Activated T-cell treated with anti-CD3 and anti-CD28 coated beads, Interleukin-2, amount 50 U/mL, for 48 hours (primary cell): ENCODE measurements at regions not wholly inside any gene's neighbourhood (a gene's known extent, or its start where the extent isn't known, plus 50 kb on each side); places are given as distances from the start of the nearest gene placed in this dataset.
"Not testable (repeated sequence)": the region's sequence is repeated elsewhere in the genome, so short reads cannot be mapped to it uniquely, and the experiment has no call there.

Experiments
- DNase-seq, 2 experiments: peaks; one replicate each; pipeline ENCODE4 v3.0.0-alpha.2; 2020

DNA sequence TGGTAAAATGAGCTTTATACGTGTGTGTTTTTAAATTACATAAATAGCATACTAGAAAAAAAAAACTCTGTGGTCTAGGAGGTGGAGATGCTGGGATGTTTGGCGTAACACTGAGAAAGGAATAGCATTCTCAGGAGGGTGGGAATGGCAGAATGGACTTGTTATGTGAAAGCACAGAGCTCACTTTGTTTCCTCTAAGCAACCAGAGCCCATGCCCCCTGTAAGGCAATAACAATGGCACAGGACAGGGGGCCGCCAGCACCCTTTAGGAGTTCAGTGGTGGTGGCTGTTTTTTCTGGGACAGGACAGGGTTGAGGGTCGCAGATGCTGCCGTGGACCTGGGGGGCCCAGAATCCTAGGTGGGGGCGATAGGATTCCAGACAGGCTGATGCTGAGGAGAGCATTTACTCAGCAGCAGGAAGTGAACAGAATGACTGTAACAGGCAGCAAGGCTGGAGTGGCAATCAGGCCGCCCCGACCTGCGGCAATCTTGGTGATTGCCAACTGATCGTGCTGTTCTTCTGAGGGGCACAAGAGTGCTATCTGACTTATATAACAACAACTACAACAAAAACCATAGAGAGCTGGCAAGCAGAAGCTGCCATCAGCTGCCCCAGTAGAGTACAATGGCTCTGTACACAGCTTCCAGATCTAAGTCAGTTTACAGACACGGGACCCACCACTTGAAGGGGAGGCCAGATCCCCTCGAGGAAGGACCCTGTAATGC is 160.4 kb downstream of the UACA start:
- DNase-seq = no peak

DNA sequence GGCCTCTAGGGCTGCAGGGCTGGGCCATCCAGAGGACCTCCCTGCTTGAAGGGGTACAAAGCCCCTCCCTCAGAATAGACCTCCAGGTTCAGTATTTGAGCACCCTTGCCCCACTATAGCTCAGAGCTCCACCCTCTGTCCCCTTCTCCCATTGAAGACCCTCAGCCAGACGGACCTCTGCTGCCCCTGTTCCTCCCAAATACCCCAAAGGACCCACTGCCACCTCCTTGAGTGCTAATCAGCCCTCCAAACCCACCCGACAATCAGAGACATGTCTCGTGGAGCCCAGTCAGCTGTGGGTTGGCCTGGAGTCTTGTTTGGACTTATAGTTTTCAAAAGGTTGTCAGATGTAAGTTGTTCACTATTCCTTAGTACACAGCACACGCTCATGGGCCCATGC is 161.1 kb downstream of the UACA start:
- DNase-seq = no peak

DNA sequence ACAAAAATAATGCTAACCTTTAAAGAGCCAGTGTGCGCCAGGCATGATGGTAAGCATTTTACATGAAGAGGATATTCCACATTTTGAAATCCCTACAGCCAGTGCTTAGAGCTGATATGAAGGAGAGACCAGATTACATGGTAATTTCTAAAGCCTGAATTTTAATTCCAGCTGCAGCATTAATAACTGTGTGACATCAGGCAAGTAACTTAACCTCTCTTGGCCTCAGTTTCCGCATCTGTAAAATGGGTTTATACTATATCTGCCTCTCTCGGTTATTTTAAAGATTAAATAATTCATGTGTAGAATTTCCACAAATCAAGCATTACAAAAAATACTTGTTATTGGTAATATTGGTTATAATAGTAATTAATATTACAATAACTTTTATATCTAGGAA is 165.4 kb downstream of the UACA start:
- DNase-seq = no peak

DNA sequence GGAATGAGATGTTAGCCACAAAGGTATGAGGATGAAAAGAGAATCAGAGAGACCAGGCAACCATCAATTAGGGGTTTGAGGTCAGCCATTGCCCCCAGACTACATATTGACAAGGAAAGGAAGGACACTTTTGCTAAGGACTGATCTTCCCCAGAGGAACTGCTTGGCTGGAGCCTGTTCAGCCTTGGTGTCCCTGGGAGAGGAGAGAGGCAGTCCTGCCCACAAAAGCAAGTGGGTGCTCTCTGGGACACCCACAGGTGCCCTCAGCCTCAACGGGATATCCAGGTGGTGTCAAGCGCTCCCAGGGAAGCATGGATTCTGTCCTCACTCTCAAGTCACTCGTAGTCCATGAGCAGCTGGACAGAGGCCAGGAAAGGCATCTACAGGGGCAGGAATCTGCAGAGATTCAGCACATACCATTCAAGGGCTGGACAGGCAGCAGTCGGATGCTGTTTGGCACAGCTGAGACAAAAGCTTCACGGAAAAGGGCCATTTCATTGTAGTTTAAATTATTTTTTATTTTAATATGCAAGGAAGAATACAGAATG is 166.2 kb downstream of the UACA start:
- no peak for DNase-seq

DNA sequence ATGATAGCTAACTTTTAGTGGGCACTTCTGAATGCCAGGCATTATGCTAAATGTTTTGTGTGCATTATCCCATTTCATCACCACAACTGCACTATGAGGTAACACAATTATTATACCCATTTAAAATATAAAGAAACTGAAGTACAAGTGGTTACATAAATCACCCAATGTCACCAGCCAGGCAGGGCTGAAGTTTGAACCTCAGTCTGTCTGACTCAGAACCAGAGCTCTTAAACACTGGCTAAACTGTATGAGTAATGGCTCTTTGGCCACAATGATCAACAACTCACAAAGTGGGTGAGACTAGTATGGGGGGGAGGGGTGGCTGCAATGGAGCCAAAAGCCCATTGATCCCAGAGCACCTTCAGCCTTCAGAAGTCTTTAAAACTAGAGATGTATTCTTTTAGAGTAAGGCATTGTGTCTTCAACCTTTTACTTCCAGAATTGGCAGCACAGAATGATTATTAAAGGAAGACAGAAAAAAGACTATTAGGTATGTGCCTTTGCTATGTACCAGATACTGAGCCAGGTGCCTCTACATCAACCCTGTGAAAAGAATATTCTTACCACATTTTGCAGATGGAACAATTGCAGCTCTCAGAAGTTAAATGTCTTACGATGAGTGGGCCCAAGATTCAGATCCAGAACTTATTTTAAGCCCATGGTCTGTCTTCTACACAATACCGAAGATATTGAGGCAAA is 166.9 kb downstream of the UACA start:
- no peak for DNase-seq

DNA sequence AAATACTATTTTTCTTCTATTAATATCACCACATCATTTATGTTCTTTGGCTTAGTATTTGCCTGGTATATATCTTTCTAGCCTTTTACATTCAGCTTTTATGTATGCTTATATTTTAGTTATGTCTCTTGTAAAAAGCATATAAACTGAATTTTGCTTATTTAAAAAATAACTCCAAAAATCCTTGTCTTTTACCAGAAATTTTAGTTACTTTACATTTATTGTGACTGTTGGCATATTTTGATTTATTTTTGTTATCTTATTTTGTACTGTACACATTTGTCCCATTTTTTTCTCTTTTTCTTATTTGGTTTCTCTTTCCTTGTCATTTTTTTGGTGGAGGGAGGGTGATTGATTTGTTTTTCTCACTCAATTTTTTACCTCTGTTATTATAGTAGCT is 169.6 kb downstream of the UACA start:
- DNase-seq = no peak

DNA sequence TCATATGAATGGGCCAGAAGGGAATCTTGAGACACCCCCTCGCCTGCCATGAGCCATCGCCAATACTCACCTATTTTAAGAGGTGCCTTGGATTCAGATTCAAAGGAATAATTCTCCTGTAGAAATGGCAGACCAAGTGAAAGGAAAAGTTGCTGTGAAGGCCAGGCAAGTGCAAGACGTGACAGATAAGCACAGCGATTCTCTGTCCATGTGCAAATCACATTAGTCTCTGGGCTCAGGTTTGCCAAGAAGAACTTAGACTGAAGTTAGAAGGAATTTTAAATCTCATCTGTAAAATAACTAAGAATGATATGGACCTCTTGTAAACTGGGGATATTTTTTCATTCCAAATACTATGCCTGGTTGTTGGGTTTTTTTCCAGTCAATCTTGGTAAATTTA is 173.6 kb downstream of the UACA start:
- no peak for DNase-seq

DNA sequence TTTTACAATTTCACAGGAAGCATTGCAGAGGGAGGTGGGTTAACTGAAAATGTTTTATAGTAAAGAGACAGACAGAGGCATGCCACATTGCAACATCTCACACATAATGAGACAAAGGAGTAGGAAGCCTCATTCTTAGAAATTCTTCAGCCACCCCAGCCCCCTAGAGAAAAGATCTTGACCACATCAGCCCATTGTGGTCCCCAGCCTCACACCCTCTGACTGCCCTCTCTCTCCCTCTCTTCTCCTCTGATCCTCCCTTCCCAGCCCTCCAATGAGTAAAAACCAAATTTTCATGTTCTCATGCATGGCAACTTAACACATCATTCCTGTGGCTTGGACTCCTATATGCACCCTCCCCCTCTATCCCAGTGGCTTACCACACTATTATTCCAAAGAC is 174.1 kb downstream of the UACA start:
- no peak for DNase-seq

DNA sequence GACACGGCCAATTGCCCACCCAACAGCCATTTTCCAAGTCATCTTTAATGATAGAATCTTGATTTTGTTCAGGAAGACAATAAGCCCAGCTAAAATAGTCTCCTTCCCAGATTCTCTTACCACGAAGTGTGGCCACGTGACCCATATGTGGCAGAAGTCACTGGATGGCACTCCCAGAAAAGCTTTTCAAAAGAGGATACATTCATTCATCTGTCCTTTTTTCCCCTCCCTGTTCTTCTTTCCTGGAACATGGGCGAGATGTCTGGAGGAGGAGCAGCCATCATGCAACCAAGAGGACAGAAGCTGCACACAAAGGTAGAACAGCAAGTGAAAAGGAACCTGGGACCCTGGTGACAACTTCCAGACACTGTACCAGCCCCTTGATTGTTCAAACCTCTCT is 174.7 kb downstream of the UACA start:
- no peak for DNase-seq

DNA sequence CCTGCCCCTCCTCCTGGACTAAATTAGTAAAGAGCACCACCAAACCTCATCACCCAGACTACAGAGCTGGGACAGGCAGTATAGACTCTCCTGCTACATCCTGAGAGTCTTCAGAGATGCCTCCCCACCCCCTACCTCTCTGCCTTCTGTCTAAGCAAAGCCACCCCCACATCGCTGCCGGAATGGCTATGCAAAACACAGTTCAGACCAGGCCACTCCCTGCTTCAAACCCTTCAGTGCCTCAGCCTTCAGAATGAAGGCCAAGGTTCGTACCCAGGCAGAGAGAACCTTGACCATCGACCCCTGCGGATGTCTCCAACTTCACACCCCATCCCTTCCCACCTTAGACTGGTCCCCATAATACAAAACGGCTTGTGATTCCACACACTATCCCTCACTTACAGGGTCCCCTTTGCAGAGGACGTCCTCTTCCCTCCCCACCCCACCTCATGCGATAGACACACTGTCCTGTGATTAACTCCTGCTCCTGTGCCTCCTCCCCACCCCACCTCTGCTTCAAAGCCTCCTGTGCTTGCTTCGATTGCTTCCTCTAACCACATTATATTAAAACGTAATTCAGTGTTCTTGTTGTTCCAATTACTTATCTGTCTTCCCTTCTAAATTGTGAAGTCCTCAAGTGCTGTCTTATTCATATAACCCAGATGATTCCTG is 175.3 kb downstream of the UACA start:
- no peak for DNase-seq

DNA sequence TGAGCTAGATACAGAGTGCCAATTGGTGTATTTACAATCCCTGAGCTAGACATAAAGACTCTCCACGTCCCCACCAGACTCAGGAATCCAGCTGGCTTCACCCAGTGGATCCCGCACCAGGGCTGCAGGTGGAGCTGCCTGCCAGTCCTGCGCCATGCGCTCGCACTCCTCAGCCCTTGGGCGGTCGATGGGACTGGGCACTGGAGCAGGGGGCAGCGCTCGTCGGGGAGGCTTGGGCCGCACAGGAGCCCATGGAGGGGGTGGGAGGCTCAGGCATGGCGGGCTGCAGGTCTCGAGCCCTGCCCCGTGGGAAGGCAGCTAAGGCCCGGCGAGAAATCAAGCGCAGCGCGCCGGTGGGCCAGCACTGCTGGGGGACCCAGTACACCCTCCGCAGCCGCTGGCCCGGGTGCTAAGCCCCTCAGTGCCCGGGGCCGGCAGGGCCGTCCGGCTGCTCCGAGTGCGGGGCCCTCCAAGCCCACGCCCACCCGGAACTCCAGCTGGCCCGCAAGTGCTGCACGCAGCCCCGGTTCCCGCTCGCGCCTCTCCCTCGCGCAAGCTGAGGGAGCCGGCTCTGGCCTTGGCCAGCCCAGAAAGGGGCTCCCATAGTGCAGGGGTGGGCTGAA is 176.2 kb downstream of the UACA start:
- not testable (repeated sequence) for DNase-seq

DNA sequence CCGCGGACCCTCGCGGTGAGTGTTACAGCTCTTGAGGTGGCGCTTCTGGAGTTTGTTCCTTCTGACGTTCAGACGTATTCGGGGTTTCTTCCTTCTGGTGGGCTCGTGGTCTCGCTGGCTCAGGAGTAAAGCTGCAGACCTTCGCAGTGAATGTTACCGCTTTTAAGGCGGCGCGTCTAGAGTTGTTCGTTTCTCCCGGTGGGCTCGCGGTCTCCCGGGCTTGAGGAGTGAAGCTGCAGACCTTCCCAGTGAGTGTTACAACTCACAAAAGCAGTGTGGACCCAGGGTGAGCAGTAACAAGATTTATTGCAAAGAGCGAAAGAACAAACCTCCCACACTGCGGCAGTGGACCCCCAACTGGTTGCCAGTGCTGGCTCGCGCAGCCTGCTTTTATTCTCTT is 177.1 kb downstream of the UACA start:
- no peak for DNase-seq

DNA sequence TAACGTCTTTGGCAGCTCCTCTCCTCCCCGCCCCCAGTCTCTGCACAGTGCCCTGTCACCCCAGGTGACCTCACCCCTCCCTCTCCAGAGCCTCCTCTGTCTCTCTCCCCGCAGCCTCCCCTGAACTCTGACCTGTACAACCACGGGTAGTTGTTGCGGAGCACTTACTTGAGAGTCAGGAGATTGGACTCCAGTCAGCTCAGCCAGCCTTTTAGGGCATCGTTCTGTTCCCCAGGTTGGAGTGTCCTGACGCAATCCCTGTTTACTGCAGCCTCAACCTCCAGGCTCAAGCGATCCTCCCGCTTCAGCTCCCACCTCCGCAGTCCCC is 177.7 kb downstream of the UACA start:
- DNase-seq = peak; percentile 30 to 39

DNA sequence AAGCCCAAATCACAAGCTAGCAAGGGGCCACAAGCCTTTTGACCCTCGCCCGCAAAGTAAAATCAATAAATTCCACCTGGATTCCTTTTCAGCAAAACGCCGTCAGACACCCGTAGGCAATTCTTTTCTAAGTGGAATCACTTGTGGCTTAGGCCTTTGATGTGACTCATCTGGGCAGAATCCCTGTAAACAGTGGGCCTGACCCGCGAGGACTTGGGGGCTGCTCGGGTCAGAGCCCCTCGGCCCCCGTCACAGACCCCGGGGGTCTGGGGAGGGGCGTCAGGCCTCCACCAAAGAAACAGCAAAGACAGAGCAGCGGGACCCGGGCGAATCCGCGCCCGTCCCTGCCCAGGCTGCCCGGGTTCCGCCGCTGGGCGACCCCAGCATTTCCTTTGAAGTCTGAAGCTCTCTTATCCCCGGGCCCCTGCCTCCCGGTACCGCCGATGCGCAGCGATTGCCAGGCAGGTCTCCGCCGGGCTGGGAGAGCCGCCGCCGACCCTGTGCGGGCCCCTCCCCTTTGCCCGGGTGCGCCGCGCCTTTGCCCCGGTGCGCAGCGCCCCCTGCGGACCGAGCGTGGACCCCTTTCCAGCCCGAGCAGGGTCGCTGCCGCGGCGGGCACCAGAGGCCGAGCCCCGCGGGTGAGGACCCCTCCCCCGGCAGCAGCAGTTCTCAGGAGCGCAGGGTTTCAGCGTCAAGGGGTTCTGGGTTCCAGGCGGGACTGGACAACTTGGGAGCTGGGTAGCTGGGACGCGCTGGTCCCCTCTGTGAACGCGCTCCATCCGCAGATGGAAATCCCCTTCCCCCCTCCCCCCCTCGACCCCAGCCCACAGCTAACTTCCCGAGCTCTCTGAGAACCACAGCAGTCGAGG is 178.3 kb downstream of the UACA start:
- peak; percentile 67 to 72 for DNase-seq

DNA sequence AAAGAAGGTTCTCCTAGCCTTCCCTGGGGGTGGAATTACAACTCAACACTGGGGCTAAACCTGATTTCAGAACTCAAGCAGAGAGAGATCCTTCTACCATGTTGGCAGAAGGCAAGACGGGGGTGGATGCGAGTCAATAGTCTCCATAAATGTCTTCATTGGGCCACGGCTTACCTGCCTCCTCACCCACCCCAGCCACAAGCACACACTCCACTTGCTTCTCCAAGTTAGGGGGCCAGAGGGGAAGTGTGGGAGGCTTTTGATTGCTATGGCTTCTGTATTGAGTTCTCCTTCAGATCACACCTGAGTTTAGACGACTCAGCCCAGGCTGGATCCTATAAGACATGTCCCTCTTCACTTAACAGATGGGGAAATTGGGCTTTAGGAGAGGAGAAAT is 178.9 kb downstream of the UACA start:
- no peak for DNase-seq

DNA sequence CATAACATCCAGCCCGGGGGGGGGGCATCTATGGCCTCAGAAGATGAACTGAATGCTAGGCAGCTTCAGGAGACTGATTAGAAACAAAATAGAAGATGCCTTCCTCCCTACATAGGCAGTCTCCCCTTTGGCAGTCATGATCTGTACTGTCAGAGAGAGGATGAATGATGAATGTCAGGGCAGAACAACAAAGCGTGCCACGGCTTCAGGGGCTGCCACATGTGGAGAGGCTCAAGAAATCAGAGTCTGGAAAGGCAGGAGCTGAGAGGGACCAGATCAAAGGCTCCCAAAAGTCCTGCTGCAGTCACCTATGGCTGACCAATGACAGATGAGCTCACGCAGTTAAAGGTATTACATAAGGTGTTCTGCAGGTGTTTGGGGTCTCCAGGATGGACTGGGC is 180.4 kb downstream of the UACA start:
- peak in 1 of 2 experiments; percentile 12 for DNase-seq

DNA sequence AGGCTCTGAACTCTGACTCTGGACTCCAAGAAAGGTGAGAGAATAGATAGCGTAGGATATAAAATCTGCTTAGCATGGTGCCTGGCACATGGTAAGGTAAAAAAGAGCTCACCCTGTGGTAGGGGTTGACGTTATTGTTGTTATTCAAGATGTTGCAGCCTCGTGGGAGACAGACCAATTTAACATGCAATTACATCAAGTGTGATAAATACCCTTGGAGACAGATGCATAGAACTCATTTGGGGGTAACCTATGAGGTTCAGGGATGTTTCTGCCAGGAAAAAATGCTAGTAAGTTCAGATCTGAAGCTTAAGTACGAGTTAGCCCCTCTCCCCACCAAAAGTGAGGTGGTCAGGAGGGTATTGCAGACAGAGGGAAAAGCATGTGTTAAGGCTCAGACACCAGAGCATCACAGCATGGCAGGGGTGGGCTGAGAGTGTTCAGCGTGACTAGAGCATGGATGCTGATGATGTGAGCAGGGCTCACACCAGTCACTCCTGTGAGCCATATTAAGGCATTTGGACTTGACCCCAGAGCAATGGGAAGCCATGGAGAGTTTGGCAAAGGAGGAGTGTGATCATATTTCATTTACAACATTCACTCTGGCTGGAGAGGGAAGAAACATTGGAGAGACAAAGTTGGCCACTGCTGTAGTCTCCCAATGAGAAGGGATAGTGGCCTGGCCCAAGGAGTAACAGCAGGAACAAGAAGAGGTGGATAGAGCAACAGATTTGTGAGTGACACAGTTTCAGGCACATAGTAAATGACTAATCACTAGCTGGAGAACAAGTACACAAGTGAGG is 181.0 kb downstream of the UACA start:
- peak in 1 of 2 experiments; percentile 9 for DNase-seq

DNA sequence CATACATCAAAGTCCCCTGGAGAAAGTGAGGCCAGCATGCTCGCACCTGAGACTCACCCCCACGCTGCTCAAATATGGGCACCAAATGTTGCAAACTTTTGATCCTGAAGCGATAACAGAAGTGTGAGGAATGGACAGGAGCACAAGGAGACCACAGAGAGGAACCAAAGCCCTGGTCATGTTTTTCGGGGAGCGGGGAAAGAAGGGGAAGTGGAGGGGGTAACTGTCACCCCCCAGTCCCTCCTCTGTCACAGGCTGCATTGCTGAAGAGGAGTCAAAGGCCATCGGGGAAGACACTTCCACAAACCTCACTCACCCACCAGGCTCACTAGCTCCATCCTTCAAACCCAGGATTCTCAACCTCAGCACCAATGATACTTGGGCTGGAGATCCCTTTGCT is 182.4 kb downstream of the UACA start:
- DNase-seq = peak in 1 of 2 experiments; percentile 8

DNA sequence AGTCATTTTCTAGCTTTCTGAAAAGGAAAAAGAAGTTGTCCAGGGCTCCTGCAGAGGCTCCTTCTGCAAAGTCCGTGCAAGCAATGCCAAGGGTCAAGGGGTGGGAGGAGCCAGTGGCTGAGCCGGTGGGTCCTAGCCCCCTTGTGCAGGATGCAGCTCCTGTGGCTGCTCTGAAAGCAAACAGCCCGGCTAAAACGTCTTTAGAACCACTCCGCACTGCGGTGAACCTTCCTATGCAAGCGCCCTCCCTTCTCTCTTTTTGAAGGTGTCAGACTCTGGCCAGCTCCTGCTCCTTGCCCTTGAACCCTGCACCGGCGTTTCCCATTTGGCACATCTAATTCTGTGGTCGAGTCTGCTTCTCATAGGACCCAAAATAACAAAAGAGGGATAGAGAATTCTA is 183.1 kb downstream of the UACA start:
- no peak for DNase-seq

DNA sequence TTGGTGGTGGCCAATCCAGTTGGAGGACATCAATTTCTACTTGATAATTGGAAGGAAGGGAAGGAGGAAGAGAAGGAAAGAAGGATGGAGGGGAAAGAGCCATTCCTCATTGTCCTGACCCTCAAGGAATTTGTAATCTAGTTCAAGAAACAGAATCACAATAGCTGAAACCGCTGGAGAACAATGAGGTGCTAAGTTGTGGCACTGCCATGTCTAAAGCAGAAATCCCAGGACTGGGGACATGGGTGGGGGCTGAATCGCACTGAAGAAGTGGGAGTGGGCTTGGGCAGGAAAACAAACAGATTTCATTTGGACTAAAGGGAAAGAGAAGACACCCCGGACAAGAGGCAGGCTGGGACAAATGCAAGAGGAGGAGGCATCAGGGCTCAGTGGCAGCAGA is 183.6 kb downstream of the UACA start:
- DNase-seq = no peak

DNA sequence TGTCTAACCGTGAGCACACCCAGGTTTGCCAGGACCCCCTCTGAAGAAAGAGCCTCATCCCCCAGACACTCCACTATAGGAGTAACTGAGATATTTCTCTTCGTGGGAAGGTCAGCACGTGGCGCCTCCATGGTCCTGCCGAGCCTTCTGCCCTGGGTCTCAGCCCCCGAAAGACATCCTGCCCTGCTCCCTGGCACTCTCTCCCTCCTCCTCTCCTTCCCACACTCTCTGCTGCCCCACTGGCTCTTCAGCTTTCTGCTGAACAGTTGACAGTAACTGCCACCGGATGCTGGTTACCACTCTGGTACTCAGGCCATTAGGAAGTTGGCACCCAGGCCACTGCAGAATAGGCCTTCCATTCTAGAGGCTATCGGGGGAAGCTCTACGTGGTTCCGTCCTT is 185.2 kb downstream of the UACA start:
- no peak for DNase-seq

DNA sequence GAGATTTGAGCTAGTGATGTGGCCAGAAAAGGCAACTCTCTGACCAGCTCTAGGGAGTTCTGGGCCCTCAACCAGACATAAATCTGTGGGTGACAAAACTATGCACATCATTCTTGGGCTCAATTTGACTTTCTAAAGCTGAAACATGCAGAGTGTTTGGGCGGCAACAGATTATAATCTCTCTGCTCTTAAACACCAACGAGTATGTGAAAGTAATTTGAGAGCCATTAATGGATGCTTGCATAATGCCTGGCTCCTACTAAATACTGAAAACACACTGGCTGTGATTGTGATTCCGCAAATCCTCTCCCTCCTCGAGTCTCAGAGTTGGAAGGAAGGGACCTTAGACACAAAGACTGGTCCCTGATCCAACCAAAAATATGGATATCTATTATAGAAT is 186.7 kb downstream of the UACA start:
- no peak for DNase-seq
